ENCODE measurements at regions not wholly inside any gene's neighbourhood (a gene's known extent, or its start where the extent isn't known, plus 50 kb on each side); places are given as distances from the start of the nearest gene placed in this dataset.

DNA sequence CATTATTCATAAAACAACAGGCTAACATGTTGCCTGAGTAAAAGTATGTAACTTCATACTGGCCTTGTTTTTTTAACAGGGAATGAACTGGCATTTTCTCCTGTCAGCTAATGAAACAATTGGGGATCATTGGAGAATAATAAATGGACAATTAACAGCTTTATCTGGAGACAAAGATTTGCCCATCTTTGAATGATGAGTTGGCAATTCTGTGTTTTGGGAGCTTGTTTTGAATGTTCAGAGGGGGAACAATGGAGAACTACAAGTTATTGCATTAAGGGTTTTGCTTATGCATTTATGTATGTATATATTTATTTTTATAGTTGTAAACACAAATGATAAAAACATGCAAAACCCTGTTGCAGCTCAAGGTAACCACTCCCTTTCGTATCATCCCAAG, 150.3 kb downstream of the CBLN4 start:
- Histone ChIP-seq H3K27me3 (ENCODE audit: insufficient read depth) (no peaks in the 10 kb centered on the region), H2AFZ (no peak overlapping the region), H3K4me1 (ENCODE audit: insufficient read depth) (no peaks in the 10 kb centered on the region), H3K79me2 (replicated peaks; ENCODE audit: insufficient read depth) (no peaks in the 10 kb centered on the region), H3K27ac (ENCODE audit: low read depth) (no peak overlapping the region), H3K9me2 (ENCODE audit: insufficient read depth) (no peaks in the 10 kb centered on the region), H3K4me2 (no peak overlapping the region), H4K20me1 (replicated peaks; ENCODE audit: insufficient read depth) (no peaks in the 10 kb centered on the region), H3K4me3 (no peak overlapping the region), H3K36me3 (ENCODE audit: insufficient read depth) (peaks cover 8% of the 10 kb centered on the region; the same call in 1 of the 2 replicates), H3F3A (replicated peaks; ENCODE audit: low read depth) (no peaks in the 10 kb centered on the region)
- TF ChIP-seq JUNB (IDR thresholded peaks at IDR 0.05; ENCODE audit: unreplicated experiment) = no peak
- TF ChIP-seq, protein P1, sequence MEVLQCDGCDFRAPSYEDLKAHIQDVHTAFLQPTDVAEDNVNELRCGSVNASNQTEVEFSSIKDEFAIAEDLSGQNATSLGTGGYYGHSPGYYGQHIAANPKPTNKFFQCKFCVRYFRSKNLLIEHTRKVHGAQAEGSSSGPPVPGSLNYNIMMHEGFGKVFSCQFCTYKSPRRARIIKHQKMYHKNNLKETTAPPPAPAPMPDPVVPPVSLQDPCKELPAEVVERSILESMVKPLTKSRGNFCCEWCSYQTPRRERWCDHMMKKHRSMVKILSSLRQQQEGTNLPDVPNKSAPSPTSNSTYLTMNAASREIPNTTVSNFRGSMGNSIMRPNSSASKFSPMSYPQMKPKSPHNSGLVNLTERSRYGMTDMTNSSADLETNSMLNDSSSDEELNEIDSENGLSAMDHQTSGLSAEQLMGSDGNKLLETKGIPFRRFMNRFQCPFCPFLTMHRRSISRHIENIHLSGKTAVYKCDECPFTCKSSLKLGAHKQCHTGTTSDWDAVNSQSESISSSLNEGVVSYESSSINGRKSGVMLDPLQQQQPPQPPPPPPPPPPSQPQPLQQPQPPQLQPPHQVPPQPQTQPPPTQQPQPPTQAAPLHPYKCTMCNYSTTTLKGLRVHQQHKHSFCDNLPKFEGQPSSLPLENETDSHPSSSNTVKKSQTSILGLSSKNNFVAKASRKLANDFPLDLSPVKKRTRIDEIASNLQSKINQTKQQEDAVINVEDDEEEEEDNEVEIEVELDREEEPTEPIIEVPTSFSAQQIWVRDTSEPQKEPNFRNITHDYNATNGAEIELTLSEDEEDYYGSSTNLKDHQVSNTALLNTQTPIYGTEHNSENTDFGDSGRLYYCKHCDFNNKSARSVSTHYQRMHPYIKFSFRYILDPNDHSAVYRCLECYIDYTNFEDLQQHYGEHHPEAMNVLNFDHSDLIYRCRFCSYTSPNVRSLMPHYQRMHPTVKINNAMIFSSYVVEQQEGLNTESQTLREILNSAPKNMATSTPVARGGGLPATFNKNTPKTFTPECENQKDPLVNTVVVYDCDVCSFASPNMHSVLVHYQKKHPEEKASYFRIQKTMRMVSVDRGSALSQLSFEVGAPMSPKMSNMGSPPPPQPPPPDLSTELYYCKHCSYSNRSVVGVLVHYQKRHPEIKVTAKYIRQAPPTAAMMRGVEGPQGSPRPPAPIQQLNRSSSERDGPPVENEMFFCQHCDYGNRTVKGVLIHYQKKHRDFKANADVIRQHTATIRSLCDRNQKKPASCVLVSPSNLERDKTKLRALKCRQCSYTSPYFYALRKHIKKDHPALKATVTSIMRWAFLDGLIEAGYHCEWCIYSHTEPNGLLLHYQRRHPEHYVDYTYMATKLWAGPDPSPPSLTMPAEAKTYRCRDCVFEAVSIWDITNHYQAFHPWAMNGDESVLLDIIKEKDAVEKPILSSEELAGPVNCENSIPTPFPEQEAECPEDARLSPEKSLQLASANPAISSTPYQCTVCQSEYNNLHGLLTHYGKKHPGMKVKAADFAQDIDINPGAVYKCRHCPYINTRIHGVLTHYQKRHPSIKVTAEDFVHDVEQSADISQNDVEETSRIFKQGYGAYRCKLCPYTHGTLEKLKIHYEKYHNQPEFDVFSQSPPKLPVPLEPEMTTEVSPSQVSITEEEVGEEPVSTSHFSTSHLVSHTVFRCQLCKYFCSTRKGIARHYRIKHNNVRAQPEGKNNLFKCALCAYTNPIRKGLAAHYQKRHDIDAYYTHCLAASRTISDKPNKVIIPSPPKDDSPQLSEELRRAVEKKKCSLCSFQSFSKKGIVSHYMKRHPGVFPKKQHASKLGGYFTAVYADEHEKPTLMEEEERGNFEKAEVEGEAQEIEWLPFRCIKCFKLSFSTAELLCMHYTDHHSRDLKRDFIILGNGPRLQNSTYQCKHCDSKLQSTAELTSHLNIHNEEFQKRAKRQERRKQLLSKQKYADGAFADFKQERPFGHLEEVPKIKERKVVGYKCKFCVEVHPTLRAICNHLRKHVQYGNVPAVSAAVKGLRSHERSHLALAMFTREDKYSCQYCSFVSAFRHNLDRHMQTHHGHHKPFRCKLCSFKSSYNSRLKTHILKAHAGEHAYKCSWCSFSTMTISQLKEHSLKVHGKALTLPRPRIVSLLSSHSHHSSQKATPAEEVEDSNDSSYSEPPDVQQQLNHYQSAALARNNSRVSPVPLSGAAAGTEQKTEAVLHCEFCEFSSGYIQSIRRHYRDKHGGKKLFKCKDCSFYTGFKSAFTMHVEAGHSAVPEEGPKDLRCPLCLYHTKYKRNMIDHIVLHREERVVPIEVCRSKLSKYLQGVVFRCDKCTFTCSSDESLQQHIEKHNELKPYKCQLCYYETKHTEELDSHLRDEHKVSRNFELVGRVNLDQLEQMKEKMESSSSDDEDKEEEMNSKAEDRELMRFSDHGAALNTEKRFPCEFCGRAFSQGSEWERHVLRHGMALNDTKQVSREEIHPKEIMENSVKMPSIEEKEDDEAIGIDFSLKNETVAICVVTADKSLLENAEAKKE (CRISPR knock-in tag; IDR thresholded peaks at IDR 0.05) = no peak
- no peak for TF ChIP-seq STAT1 (IDR thresholded peaks at IDR 0.05; ENCODE audit: unreplicated experiment)
- TF ChIP-seq CREB1 (CRISPR knock-in tag; IDR thresholded peaks at IDR 0.05; ENCODE audit: low read depth) = no peak
- TF ChIP-seq POLR2AphosphoS5 (IDR thresholded peaks at IDR 0.05; ENCODE audit: low read depth) = no peak
- TF ChIP-seq NANOG (IDR thresholded peaks at IDR 0.05; ENCODE audit: borderline replicate concordance) = no peak
- no peak for TF ChIP-seq EZH2phosphoT487 (IDR thresholded peaks at IDR 0.05; ENCODE audit: unreplicated experiment)
- TF ChIP-seq, protein P2, sequence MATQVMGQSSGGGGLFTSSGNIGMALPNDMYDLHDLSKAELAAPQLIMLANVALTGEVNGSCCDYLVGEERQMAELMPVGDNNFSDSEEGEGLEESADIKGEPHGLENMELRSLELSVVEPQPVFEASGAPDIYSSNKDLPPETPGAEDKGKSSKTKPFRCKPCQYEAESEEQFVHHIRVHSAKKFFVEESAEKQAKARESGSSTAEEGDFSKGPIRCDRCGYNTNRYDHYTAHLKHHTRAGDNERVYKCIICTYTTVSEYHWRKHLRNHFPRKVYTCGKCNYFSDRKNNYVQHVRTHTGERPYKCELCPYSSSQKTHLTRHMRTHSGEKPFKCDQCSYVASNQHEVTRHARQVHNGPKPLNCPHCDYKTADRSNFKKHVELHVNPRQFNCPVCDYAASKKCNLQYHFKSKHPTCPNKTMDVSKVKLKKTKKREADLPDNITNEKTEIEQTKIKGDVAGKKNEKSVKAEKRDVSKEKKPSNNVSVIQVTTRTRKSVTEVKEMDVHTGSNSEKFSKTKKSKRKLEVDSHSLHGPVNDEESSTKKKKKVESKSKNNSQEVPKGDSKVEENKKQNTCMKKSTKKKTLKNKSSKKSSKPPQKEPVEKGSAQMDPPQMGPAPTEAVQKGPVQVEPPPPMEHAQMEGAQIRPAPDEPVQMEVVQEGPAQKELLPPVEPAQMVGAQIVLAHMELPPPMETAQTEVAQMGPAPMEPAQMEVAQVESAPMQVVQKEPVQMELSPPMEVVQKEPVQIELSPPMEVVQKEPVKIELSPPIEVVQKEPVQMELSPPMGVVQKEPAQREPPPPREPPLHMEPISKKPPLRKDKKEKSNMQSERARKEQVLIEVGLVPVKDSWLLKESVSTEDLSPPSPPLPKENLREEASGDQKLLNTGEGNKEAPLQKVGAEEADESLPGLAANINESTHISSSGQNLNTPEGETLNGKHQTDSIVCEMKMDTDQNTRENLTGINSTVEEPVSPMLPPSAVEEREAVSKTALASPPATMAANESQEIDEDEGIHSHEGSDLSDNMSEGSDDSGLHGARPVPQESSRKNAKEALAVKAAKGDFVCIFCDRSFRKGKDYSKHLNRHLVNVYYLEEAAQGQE (IDR thresholded peaks at IDR 0.05; ENCODE audit: unreplicated experiment) = no peak
- no peak for TF ChIP-seq EZH2 (IDR thresholded peaks at IDR 0.05; ENCODE audit: low read depth, unreplicated experiment)
- TF ChIP-seq, protein P3, sequence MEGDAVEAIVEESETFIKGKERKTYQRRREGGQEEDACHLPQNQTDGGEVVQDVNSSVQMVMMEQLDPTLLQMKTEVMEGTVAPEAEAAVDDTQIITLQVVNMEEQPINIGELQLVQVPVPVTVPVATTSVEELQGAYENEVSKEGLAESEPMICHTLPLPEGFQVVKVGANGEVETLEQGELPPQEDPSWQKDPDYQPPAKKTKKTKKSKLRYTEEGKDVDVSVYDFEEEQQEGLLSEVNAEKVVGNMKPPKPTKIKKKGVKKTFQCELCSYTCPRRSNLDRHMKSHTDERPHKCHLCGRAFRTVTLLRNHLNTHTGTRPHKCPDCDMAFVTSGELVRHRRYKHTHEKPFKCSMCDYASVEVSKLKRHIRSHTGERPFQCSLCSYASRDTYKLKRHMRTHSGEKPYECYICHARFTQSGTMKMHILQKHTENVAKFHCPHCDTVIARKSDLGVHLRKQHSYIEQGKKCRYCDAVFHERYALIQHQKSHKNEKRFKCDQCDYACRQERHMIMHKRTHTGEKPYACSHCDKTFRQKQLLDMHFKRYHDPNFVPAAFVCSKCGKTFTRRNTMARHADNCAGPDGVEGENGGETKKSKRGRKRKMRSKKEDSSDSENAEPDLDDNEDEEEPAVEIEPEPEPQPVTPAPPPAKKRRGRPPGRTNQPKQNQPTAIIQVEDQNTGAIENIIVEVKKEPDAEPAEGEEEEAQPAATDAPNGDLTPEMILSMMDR (conservative IDR thresholded peaks at IDR 0.05; ENCODE audit: low read depth in 2 of 2) = no peak
- no peak for TF ChIP-seq ZNF331 (CRISPR knock-in tag; IDR thresholded peaks at IDR 0.05; ENCODE audit: low read depth)
- no peak overlapping the region for H3K27ac Mint-ChIP-seq
- H3K27me3 Mint-ChIP-seq (ENCODE audit: insufficient read depth, low read depth, poor library complexity) = no peaks in the 10 kb centered on the region
- no peak for DNase-seq (ENCODE audit: low spot score)
- H3K36me3 Mint-ChIP-seq (ENCODE audit: low read depth) = peaks cover 14% of the 10 kb centered on the region; the same call in 2 of the 3 replicates
- no peak overlapping the region for H3K4me3 Mint-ChIP-seq
- peaks cover 70% of the 10 kb centered on the region for H3K9me3 Mint-ChIP-seq
- no peak for ATAC-seq
- no peaks in the 10 kb centered on the region for H3K4me1 Mint-ChIP-seq

Measured in GM23338 (cell line).